GM12878 (cell line): ENCODE measurements at regions not wholly inside any gene's neighbourhood (a gene's known extent, or its start where the extent isn't known, plus 50 kb on each side); places are given as distances from the start of the nearest gene placed in this dataset.
A peak's percentile ranks its signal among the peaks of the same experiment; 100 is the strongest.

Source experiments
- CHD4 ChIP-seq: fragments of 200-600 bp; sonication (generic); IDR thresholded peaks from 2 replicates; pipeline ENCODE4 v1.6.1; 2016; ENCODE audit warnings: mild to moderate bottlenecking
- LARP7 ChIP-seq: fragments of 450-650 bp; IDR thresholded peaks from 2 replicates; pipeline ENCODE4 v1.6.1; 2017; ENCODE audit warnings: mild to moderate bottlenecking
- MEF2A ChIP-seq: IDR thresholded peaks from 2 replicates; pipeline ENCODE4 v1.6.1; 2011; ENCODE audit warnings: low read depth, mild to moderate bottlenecking, low read length, moderate library complexity; ENCODE audit not compliant: insufficient read depth
- SPI1 ChIP-seq: IDR thresholded peaks from 2 replicates; pipeline ENCODE4 v1.6.1; 2011; ENCODE audit warnings: low read depth, mild to moderate bottlenecking, low read length, moderate library complexity, borderline replicate concordance; ENCODE audit not compliant: insufficient read depth
- SREBF1 ChIP-seq: IDR thresholded peaks from 2 replicates; pipeline ENCODE4 v1.6.1; 2012; ENCODE audit warnings: mild to moderate bottlenecking, low read length
- SRF ChIP-seq, 2 experiments: IDR thresholded peaks; 2 replicates each; pipeline ENCODE4 v1.6.1; 2011; ENCODE audit warnings: low read depth in 2 of 2, low read length in 2 of 2, mild to moderate bottlenecking in 1 of 2, moderate library complexity in 1 of 2
- YBX1 ChIP-seq: fragments of 450-650 bp; IDR thresholded peaks from 2 replicates; pipeline ENCODE4 v1.6.1; 2016; ENCODE audit warnings: antibody characterized with exemption
- TF ChIP-seq, protein P1 (sequence below): fragments of 450-650 bp; formaldehyde crosslinking; IDR thresholded peaks from 2 replicates; pipeline ENCODE4 v1.4.0; 2022; ENCODE audit warnings: mild to moderate bottlenecking, moderate library complexity
- TF ChIP-seq, protein P2 (sequence below): fragments of 450-650 bp; IDR thresholded peaks from 2 replicates; pipeline ENCODE4 v1.6.1; 2016; ENCODE audit warnings: mild to moderate bottlenecking, moderate library complexity, borderline replicate concordance
- TF ChIP-seq, protein P3 (sequence below): fragments of 450-650 bp; IDR thresholded peaks from 2 replicates; pipeline ENCODE4 v1.6.1; 2016; ENCODE audit warnings: mild to moderate bottlenecking
- TF ChIP-seq, protein P4 (sequence below): fragments of 450-650 bp; IDR thresholded peaks from 2 replicates; pipeline ENCODE4 v1.6.1; 2018; ENCODE audit warnings: mild to moderate bottlenecking, low read depth, moderate library complexity; ENCODE audit not compliant: partially characterized antibody
- TF ChIP-seq, protein P5 (sequence below): fragments of 450-650 bp; IDR thresholded peaks from 2 replicates; pipeline ENCODE4 v1.6.1; 2017; ENCODE audit warnings: mild to moderate bottlenecking, moderate library complexity

DNA sequence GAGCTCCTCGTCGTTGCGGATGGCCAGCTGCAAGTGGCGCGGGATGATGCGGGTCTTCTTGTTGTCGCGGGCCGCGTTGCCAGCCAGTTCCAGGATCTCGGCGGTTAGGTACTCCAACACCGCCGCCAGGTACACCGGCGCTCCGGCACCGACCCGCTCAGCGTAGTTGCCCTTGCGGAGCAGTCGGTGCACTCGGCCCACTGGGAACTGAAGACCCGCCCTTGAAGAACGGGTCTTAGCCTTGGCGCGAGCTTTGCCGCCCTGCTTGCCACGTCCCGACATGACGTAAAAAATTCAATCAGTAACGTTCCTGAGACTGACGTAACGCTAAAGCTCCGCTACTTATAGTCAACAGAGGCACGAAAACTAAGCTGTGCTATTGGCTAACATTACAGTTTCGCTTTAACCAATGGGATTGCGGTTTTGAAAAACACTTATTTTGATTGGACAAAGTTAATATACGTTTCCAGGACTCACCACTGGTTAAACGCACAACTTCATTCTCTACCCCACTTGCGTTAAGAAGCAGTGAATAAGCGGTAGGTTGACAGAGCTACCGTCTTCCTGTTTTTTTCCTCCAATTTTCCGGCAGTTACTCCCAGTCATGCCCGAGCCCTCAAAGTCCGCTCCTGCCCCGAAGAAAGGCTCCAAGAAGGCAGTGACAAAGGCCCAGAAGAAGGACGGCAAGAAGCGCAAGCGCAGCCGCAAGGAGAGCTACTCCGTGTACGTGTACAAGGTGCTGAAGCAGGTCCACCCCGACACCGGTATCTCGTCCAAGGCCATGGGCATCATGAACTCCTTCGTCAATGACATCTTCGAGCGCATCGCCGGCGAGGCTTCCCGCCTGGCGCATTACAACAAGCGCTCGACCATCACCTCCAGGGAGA, 73.9 kb downstream of the OR2B2 start (continued):
- 0 out of 2 replicates have a peak, but pooled peaks have one; percentile 17 for TF ChIP-seq YBX1
- TF ChIP-seq, protein P1, sequence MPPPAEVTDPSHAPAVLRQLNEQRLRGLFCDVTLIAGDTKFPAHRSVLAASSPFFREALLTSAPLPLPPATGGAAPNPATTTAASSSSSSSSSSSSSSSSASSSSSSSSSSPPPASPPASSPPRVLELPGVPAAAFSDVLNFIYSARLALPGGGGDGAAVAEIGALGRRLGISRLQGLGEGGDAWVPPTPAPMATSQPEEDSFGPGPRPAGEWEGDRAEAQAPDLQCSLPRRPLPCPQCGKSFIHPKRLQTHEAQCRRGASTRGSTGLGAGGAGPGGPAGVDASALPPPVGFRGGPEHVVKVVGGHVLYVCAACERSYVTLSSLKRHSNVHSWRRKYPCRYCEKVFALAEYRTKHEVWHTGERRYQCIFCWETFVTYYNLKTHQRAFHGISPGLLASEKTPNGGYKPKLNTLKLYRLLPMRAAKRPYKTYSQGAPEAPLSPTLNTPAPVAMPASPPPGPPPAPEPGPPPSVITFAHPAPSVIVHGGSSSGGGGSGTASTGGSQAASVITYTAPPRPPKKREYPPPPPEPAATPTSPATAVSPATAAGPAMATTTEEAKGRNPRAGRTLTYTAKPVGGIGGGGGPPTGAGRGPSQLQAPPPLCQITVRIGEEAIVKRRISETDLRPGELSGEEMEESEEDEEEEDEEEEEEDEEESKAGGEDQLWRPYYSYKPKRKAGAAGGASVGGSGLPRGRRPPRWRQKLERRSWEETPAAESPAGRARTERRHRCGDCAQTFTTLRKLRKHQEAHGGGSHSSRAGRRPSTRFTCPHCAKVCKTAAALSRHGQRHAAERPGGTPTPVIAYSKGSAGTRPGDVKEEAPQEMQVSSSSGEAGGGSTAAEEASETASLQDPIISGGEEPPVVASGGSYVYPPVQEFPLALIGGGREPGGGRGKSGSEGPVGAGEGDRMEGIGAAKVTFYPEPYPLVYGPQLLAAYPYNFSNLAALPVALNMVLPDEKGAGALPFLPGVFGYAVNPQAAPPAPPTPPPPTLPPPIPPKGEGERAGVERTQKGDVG (CRISPR knock-in tag): no peak
- TF ChIP-seq, protein P2, sequence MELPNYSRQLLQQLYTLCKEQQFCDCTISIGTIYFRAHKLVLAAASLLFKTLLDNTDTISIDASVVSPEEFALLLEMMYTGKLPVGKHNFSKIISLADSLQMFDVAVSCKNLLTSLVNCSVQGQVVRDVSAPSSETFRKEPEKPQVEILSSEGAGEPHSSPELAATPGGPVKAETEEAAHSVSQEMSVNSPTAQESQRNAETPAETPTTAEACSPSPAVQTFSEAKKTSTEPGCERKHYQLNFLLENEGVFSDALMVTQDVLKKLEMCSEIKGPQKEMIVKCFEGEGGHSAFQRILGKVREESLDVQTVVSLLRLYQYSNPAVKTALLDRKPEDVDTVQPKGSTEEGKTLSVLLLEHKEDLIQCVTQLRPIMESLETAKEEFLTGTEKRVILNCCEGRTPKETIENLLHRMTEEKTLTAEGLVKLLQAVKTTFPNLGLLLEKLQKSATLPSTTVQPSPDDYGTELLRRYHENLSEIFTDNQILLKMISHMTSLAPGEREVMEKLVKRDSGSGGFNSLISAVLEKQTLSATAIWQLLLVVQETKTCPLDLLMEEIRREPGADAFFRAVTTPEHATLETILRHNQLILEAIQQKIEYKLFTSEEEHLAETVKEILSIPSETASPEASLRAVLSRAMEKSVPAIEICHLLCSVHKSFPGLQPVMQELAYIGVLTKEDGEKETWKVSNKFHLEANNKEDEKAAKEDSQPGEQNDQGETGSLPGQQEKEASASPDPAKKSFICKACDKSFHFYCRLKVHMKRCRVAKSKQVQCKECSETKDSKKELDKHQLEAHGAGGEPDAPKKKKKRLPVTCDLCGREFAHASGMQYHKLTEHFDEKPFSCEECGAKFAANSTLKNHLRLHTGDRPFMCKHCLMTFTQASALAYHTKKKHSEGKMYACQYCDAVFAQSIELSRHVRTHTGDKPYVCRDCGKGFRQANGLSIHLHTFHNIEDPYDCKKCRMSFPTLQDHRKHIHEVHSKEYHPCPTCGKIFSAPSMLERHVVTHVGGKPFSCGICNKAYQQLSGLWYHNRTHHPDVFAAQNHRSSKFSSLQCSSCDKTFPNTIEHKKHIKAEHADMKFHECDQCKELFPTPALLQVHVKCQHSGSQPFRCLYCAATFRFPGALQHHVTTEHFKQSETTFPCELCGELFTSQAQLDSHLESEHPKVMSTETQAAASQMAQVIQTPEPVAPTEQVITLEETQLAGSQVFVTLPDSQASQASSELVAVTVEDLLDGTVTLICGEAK: no peak; the same call in none of the 2 replicates
- no peak for TF ChIP-seq SREBF1
- no peak for TF ChIP-seq SRF (IDR thresholded peaks at IDR 0.05; ENCODE audit: low read depth in 2 of 2, low read length in 2 of 2)
- TF ChIP-seq, protein P3, sequence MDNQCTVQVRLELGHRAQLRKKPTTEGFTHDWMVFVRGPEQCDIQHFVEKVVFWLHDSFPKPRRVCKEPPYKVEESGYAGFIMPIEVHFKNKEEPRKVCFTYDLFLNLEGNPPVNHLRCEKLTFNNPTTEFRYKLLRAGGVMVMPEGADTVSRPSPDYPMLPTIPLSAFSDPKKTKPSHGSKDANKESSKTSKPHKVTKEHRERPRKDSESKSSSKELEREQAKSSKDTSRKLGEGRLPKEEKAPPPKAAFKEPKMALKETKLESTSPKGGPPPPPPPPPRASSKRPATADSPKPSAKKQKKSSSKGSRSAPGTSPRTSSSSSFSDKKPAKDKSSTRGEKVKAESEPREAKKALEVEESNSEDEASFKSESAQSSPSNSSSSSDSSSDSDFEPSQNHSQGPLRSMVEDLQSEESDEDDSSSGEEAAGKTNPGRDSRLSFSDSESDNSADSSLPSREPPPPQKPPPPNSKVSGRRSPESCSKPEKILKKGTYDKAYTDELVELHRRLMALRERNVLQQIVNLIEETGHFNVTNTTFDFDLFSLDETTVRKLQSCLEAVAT: peak; percentile 40
- TF ChIP-seq, protein P4, sequence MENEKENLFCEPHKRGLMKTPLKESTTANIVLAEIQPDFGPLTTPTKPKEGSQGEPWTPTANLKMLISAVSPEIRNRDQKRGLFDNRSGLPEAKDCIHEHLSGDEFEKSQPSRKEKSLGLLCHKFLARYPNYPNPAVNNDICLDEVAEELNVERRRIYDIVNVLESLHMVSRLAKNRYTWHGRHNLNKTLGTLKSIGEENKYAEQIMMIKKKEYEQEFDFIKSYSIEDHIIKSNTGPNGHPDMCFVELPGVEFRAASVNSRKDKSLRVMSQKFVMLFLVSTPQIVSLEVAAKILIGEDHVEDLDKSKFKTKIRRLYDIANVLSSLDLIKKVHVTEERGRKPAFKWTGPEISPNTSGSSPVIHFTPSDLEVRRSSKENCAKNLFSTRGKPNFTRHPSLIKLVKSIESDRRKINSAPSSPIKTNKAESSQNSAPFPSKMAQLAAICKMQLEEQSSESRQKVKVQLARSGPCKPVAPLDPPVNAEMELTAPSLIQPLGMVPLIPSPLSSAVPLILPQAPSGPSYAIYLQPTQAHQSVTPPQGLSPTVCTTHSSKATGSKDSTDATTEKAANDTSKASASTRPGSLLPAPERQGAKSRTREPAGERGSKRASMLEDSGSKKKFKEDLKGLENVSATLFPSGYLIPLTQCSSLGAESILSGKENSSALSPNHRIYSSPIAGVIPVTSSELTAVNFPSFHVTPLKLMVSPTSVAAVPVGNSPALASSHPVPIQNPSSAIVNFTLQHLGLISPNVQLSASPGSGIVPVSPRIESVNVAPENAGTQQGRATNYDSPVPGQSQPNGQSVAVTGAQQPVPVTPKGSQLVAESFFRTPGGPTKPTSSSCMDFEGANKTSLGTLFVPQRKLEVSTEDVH: no peak
- TF ChIP-seq LARP7: 0 out of 2 replicates have a peak, but pooled peaks have one; percentile 25
- no peak for TF ChIP-seq SPI1
- TF ChIP-seq, protein P5, sequence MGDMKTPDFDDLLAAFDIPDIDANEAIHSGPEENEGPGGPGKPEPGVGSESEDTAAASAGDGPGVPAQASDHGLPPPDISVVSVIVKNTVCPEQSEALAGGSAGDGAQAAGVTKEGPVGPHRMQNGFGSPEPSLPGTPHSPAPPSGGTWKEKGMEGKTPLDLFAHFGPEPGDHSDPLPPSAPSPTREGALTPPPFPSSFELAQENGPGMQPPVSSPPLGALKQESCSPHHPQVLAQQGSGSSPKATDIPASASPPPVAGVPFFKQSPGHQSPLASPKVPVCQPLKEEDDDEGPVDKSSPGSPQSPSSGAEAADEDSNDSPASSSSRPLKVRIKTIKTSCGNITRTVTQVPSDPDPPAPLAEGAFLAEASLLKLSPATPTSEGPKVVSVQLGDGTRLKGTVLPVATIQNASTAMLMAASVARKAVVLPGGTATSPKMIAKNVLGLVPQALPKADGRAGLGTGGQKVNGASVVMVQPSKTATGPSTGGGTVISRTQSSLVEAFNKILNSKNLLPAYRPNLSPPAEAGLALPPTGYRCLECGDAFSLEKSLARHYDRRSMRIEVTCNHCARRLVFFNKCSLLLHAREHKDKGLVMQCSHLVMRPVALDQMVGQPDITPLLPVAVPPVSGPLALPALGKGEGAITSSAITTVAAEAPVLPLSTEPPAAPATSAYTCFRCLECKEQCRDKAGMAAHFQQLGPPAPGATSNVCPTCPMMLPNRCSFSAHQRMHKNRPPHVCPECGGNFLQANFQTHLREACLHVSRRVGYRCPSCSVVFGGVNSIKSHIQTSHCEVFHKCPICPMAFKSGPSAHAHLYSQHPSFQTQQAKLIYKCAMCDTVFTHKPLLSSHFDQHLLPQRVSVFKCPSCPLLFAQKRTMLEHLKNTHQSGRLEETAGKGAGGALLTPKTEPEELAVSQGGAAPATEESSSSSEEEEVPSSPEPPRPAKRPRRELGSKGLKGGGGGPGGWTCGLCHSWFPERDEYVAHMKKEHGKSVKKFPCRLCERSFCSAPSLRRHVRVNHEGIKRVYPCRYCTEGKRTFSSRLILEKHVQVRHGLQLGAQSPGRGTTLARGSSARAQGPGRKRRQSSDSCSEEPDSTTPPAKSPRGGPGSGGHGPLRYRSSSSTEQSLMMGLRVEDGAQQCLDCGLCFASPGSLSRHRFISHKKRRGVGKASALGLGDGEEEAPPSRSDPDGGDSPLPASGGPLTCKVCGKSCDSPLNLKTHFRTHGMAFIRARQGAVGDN: peak; percentile 38; the same call in 1 of the 2 replicates
- no peak for TF ChIP-seq MEF2A
- no peak for TF ChIP-seq CHD4
